NT2/D1 (cell line): ENCODE measurements at regions not wholly inside any gene's neighbourhood (a gene's known extent, or its start where the extent isn't known, plus 50 kb on each side); places are given as distances from the start of the nearest gene placed in this dataset.

Source experiments
- SUZ12 ChIP-seq: IDR thresholded peaks from 2 replicates; pipeline ENCODE4 v1.6.1; 2011; ENCODE audit not compliant: insufficient read length, insufficient read depth; ENCODE audit errors: extremely low read depth
- YY1 ChIP-seq: IDR thresholded peaks from 2 replicates; pipeline ENCODE4 v1.6.1; 2011; ENCODE audit not compliant: insufficient read length, insufficient read depth
- ZNF274 ChIP-seq: IDR thresholded peaks from 2 replicates; pipeline ENCODE4 v1.6.1; 2011; ENCODE audit warnings: mild to moderate bottlenecking, low read depth, low read length

DNA sequence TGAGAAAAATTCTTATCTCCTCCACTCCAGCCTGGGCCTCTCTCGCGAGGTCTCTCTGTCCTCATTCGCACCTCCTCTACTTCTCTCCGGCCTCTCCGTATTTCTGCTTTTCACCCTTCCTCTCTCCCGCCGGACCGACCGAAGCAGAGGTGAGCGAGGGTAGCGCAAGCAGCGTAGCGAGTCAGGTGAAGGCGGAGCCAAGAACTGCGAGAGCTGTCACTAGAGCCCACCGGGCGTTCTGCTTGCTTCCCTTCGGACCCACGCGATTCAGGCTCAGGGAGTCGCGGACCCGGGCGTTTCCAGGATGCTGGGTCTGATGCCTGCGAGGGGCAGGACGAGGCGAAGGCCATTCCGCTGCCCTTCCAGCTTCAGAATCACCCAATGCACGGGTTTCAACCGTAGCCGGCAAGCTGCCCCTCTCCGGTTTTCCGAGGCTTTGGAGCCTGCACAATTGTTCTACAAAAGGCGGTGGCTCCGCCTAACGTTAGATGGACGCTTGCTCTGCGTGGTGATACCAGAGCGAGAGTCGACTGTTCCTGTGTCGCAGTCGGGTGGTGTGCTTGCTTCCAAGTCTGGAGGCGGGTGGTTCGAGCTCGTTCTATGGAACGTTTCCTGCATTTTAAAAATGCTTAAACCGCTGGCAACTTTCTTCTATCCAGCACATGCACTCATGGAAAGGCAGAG is 310.2 kb downstream of the FAM72C start:
- TF ChIP-seq SUZ12 (no peak), YY1 (no peak), ZNF274 (no peak)
